ENCODE measurements at regions not wholly inside any gene's neighbourhood (a gene's known extent, or its start where the extent isn't known, plus 50 kb on each side); places are given as distances from the start of the nearest gene placed in this dataset.
"Not testable (repeated sequence)": the region's sequence is repeated elsewhere in the genome, so short reads cannot be mapped to it uniquely, and the experiment has no call there.

DNA sequence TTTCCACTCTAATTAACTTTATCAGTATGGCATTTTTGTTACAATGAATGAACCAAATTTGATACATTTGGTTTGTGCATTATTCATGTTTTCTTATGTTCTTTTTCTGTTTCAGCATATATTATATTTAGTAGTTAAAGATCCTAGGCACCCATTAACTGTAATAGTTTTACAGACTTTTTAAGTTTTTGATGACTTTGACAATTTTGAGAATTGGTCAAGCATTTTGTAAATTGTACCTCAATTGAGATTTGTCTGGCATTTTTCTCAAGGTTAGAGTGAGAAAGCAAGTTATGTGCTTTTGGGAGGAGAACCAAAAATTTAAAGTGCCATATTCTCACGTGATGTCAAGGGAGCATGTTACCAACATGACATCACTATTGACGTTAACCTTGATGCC, 1019.2 kb downstream of the CDH11 start:
- no peak for DNase-seq (ENCODE audit: low spot score)

DNA sequence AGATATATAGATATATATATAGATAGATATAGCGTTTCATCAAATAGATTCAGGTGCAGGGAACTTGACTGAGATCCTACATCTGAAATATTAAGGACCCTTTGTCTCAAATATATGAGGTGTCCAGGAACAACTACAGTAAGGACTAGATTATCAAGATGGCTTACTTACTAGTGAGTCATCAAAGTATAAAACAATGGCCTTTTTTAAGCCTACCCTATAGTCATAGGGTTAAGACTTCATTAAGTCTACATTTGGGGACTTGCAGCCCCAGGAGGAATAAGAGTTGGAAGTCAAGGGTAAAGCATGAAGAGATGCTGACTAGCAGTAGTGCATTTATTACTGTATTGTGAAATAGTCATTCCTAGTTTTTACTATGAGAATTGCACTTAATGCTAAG, 1023.4 kb downstream of the CDH11 start:
- no peak for DNase-seq (ENCODE audit: low spot score)

DNA sequence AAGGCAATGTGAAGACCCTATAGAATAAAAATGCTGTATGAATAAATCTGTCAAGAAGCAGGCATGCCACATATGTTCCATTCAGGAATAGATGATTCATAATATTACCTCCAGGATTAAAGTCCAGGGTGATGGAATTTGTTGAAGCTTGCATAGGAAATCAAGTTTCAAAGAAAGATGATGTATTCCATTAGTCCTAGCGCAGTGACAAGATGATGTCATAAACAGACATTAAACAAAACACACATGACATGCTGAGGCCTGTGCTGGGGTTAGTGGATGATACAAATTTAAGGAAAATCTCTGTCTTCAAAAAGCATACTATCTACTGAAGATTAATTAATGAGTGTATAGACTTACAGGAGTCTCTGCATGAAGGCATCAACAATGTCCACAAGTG, 1025.2 kb downstream of the CDH11 start:
- no peak for DNase-seq (ENCODE audit: low spot score)

DNA sequence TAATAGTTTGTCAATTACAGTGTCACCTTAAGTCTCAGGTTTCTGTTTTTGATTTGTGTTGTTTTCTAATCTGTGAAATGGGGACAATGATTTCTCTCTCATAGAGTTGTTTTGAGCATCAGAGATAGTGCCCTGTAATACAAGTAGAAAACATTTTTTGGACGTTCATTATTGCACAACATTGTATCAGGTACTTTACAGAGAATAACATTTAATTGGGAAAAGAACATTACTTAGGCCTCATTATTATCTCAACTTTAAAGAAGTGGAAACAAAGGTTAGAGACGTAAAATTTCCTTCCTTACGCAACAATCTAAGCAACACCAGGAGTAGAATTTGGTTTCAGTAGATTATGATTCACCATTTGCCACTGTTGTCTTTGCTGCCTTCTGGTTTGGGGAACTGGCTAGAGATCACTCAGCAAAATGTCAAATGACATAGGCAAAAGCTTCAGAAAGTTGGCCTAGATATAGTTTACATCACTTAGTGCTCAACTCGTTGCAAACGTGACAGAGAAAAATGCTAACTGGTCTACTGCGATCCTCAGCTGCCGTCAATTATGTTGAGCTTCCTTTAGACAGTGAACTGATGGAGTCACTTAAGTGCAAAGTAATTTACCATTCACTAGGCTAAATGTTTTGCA, 1026.8 kb downstream of the CDH11 start:
- DNase-seq (ENCODE audit: low spot score): no peak

DNA sequence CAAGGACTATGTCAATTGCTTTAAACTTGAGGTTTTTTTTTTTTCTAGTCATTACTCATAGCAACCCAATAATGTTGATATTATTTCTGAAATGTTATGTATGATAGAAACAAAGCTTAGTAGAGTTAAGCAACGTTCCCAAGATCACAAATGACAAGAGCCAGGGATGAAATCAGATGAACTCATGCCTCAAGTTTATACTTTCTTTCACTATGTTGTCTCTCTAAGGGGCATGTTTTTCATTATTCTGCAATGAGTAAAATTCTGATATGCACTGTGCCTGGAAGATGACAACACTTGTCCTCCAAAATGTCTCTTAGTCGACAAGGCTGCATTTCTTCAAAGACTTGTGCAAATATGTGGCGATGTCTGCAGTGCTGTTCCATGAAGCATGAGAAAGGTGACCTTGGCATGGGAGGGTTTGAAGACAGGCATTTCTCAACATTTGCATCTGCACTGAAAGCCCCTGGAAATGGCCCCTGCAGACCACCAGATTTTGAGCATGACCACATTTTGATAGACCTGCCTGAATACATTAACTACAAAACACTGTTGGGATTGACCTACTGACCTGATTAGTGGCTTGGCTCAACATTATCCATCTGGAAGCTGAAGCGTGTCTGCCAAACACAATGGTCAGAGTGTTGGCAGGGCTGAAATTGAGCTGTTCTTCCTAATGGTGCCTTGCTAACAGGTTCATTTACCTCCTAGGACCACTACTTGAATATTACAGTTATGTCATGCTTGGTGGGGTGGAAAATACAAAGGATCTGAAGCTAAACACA, 1027.5 kb downstream of the CDH11 start:
- no peak for DNase-seq (ENCODE audit: low spot score)

DNA sequence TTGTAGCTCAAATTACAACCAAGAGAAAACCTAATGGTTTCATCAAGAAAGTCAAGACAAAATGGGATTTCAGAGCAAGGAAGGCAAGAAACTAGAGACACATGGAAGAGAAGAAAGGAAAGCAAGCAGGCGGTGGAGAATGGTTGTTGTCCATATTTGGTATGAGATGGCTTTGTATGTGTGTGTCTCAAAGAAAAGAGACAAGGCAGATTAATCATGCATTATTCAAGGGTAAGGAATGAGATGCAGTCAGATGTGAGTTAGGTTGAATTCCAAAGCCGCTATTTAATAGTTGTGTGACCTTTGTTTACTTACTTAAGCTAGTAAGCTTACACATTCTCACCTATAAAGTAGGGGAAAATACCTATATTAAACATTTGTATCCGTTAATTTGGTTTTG, 1029.6 kb downstream of the CDH11 start:
- DNase-seq (ENCODE audit: low spot score): no peak

DNA sequence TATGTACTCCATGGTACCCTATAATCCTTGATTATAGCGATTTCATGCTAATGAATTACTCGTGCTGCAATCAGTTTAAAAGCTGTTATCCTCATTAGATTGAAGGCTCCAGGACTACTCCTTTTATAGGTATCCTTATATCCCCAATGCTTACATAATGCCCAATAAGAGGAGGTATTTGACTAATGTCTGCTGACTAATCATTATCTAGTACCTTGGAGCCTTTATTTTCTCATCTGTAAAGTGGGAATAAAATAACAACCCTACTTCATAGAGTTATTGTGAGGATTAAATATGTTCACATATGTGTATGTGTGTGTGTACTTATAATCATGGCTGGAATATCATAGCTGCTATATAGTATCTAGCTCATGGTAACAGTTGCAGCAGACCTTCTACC, 1031.5 kb downstream of the CDH11 start:
- DNase-seq (ENCODE audit: low spot score): no peak

DNA sequence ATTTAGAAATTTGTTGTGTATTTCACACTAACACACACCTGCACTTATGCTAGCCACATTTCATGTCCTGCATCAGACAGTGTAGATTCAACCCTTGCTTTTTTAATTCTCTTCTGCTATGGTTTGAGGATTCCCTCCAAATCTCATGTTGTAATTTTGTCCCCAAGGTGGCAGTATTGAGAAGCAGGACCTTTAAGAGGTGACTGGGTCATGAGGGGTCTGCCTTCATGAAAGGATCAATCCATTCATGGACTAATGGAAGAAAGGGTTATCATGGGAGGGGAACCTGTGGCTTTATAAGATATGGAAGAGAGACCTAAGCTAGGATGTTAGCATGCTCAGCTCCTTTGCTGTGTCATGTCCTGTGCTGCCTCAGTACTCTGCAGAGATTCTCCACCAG, 1032.2 kb downstream of the CDH11 start:
- DNase-seq (ENCODE audit: low spot score): peak; percentile 5

DNA sequence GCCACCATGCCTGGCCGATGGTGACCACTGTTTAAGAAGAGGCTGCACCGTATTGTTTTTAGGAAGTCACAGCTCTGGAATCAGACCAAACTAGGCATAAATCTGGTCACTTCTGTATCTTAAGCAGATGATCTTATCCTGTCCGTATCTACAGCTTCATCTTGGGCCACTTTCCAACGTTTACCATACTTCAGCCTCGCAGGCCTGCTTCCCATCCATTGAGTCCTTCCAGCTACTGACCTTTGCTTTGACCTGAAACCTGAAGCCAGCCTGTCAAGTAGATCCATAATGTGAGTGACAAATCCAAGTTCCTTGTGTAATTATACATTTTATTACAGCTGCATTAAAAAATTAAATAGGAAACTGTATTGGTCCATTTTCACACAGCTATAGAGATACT, 1033.0 kb downstream of the CDH11 start:
- no peak for DNase-seq (ENCODE audit: low spot score)

DNA sequence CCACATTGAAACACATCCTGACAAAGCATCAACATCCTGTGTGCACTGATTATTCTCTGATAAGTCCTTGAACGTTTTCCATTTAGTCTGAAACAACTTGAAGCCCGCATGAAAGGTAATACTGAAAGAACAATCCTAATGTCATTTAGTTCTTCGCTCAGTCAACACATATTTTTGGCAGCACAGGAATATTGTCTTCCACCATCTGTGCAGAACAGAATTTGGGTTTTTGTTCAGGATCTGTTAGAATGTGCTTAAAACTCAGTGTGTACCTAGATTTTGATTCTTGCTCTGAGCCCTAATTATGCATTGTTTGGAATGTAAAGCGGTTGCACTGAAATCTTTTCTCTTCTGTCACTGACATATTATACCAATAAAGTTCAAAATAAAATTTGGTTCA, 1036.6 kb downstream of the CDH11 start:
- DNase-seq (ENCODE audit: low spot score): no peak

DNA sequence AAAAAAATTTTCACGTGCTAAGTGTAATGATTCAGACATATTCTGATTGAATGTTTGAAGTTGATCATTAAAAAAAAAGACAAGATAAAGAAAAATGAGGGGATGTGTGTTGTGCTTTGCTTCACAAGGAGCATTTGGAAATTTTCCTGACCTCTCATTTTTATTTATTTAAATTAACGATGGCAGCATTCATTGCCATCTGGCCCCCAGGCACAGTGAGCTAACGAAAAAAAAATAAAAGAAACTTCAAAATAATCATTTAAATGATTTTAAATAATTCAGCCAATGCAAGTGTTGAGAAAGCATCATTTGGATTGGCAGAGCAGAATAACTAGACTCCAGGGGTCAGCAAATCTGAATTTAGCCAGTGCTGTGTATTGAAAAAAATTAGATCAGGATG, 1037.2 kb downstream of the CDH11 start:
- no peak for DNase-seq (ENCODE audit: low spot score)

DNA sequence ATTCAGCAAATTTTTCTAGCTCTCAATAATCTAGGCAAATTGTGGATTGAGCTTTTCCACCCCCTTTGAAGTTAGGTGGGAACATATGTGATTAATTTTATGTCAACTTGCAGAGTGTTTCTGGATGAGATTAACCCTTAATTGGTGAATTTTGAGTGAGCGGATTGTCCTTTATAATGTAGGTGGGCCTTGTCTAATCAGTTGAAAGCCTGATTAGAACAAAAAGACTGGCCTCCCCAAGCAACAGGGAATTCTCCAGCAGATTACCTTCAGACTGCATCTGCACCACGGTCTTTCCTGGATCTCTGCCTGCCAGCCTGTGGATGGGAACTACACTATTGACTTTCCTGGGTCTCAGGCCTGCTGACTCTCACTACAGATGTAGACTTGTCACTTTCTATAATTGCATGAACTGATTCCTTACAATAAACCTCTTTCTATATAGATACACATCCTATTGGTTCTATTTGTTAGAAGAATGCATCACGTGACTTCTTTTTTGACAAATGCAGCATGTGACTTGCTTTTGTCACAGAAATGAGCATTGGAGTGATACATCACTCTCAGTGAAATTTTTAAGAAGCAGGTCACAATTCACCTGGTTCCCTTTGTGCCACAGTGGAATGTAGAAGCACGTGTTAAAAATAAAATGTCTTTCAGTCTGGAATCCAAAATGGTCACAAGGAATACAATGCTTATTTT, 1038.3 kb downstream of the CDH11 start:
- no peak for DNase-seq (ENCODE audit: low spot score)

DNA sequence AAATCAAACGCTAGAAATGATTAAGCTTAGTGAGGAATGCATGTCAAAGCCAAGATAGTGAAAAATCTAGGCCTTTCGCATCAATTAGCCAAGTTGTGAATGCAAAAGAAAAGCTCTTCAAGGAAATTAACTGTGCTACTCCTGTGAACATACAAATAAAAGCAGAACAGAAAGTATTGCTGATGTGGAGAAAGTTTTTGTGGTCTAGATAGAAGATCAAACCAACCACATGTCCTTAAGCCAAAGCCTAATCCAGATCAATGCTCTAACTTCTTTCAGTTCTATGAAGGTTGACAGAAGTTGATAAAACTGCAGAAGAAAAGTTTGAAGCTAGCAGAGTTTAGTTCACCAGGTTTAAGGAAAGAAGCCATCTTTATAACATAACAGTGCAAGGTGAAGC, 1044.6 kb downstream of the CDH11 start:
- DNase-seq (ENCODE audit: low spot score): no peak

DNA sequence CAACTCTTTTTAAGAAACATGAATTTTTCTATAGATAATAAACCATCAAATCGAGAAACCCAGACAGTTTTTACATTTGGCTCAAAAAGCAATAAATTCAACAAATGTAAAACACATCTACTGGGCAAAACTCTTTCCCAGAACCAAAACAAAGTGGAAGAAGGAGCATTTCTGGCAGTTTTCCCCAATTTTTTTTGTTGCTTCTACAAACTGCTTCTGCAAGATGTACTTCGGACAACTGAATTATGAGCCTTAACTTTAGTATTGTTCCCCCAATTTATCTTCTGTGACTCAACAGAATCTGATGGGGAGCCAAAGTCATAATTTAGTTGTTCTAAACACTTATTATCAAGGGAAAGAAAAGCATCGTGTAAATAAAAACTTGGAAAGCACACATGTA, 1047.2 kb downstream of the CDH11 start:
- DNase-seq (ENCODE audit: low spot score): no peak

DNA sequence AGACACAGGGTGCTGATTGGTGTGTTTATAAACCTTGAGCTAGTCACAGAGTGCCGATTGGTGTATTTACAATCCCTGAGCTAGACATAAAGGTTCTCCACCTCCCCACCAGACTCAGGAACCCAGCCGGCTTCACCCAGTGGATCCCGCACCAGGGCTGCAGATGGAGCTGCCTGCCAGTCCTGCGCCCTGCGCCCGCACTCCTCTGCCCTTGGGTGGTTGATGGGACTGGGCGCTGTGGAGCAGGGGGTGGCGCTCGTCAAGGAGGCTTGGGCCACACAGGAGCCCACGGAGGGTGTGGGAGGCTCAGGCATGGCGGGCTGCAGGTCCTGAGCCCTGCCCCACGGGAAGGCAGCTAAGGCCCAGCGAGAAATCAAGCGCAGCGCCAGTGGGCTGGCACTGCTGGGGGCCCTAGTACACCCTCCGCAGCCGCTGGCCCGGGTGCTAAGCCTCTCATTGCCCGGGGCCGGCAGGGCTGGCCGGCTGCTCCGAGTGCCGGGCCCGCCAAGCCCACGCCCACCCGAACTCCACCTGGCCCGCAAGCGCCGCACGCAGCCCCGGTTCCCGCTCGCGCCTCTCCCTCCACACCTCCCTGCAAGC, 1049.6 kb downstream of the CDH11 start:
- not testable (repeated sequence) for DNase-seq (ENCODE audit: low spot score)

DNA sequence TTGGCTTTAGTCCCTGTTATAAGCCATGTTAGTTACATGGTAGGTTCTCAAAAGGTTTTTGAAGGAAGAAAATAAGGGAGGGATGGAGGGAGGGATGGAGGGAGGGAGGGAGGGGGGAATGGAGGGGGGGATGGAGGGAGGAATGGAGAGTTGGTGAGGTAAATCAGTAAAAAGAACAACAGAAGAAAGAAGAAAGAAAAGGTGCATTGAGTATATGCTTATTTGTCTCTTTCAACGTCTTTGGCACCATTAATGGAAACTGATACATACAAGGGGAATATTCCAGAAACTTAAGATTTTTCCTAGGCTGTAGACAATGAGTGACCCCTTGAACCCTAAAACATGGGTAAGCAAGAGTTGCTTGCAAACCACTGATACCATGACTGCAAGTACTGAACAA, 1056.3 kb downstream of the CDH11 start:
- no peak for DNase-seq (ENCODE audit: low spot score)

DNA sequence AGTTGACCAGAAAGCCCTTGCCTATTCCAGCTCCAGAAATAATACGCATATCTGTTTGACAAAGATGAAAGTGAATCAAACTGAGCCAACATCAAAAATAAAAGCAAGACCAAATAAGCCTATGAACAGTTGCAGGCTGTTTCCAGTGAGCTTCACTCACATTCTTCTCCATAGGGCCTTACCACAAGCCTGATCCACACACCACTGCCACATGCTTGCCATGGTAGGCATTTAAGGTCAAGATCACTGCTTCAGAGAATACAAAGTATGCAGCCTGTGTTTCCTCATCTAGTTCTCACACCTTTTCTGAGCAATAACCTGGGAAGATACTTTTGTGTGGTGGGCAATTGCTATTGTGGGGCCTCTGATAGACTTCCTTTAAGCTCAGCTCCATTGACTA, 1060.2 kb downstream of the CDH11 start:
- no peak for DNase-seq (ENCODE audit: low spot score)

DNA sequence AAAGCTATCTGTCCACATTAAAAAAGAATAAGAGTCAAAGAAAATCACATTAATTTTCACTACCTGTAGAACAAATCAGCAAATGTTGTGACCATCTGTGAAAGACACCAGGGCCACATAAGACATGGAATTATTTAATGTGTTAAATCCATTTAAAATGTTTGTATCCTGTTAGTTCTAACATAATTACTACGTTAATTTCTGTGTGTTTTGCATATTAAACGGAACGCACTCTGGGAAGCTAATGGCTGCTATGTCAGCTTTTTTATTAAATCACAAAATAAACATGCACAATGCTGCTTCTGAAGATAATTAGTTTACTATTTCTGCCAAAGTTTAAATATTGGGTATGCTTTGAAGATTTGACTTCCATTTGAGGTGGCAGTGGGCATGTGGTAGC, 1061.2 kb downstream of the CDH11 start:
- DNase-seq (ENCODE audit: low spot score): no peak

DNA sequence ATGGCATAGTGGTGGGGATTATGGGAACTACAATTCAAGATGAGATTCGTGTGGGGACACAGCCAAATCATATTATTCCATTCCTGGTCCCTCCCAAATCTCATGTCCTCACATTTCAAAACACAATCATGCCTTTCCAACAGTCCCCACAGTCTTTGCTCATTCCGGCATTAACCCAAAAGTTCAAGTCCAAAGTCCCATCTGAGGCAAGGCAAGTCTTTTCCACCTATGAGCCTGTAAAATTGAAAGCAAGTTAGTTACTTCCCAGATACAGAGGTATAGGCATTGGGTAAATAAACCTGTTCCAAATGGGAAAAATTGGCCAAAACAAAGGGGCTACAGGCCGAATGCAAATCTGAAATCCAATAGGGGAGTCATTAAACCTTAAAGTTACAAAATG, 1063.2 kb downstream of the CDH11 start:
- DNase-seq (ENCODE audit: low spot score): no peak

DNA sequence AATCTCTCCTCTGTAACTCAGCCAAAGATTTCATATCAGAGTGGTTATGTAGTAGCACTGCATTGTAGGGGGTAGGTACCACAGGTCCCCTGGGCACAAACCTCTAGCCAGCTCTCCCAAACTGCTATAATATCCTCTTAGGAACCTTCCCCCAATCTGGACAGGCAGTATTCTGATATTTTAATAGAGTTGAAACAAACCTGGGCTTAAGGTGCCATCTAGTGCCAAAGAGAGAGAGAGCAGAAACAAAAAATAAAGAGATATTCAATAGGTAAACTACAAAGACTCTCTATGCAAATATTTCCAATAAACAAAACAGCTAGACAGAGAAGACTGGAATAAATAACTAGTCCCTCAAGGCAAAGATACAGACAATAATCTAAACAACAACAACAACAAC, 1070.0 kb downstream of the CDH11 start:
- DNase-seq (ENCODE audit: low spot score): no peak

DNA sequence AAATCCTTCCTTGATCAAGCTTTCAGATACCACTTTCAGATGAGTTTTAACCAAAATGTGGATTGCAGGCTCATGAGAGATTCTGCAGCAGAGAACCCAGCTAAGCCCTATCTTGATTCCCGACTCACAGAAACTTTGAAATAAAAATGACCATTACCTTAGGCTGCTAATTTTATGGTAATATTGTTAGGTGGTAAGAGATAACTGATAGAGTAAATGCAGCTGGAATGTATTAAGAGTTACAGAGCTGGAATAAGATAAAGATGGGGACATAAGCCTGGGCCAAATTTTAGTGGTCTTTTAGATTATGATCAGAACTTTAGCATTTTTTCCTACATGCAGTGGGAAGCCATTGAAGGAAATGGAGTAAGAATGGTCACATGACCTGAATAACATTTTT, 1074.0 kb downstream of the CDH11 start:
- no peak for DNase-seq (ENCODE audit: low spot score)

DNA sequence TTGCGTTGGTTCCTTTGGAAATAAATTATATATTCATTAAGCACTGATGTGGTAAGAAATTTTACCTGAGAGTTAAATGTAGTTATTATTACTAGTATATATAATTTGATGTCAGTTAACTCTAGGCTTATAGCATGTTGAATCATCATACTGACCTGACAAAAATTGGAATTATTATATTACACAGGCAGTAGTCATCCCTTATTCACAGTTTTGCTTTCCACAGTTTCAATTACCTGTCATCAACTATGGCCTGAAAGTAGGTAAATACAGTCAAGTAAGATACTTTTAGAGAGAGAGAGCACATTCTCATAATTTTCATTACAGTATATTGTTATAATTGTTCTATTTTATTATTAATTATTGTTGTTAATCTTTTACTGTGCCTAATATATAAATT, 1074.7 kb downstream of the CDH11 start:
- no peak for DNase-seq (ENCODE audit: low spot score)

DNA sequence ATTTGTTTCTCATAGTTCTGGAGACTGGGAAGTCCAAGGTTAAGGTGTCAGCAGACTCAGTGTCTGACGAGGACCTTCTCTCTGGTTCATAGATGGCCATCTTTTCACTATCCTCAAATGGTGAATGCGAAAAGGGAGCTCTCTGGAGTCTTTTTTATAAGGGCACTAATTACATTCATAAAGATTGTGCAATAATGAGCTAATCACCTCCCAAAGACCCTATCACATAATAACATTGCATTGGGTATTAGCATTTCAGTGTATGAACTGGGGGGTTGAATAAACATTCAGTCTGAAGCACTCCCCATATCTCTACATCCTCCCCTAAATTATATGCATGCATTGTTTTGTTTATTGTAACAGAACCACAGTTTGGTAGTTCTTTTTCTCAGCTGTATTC, 1086.5 kb downstream of the CDH11 start:
- no peak for DNase-seq (ENCODE audit: low spot score)

Data from HuH-7 (cell line).